GM12878 (cell line): ENCODE measurements at regions not wholly inside any gene's neighbourhood (a gene's known extent, or its start where the extent isn't known, plus 50 kb on each side); places are given as distances from the start of the nearest gene placed in this dataset.

ENCODE experiments used
- ATAC-seq: fragments of 200-7000 bp; cut with Tn5 transposase; 3 replicates; pipeline ENCODE4 v1.9.1; 2020; ENCODE audit warnings: mild to moderate bottlenecking, moderate library complexity
- BruUV-seq: library from RNA; stranded (reverse); fragments of 400-500 nt; replicated peaks from 2 replicates; lab custom pipeline; 2021; lab: Mats Ljungman, UMichigan
- CTCF ChIA-PET: fragments of 300-600 bp; sonication (Branson Sonifier 250); formaldehyde crosslinking; extraction: SDS; loops from one replicate; lab custom pipeline; 2021; ENCODE audit warnings: inconsistent platforms; lab: Yijun Ruan, JAX
- POLR2A ChIA-PET: fragments of 350-600 bp; formaldehyde crosslinking; extraction: SDS; loops from one replicate; lab custom pipeline; 2021; ENCODE audit warnings: inconsistent platforms; lab: Charles Lee
- RAD21 ChIA-PET: fragments of 300-600 bp; sonication (Branson Sonifier 250); formaldehyde crosslinking; loops from one replicate; lab custom pipeline; 2023; ENCODE audit warnings: antibody characterized with exemption; ENCODE audit not compliant: unreplicated experiment; lab: Charles Lee
- SMC1A ChIA-PET: fragments of 300-600 bp; sonication (Branson Sonifier 250); formaldehyde crosslinking; loops from one replicate; lab custom pipeline; 2023; ENCODE audit not compliant: unreplicated experiment, uncharacterized antibody; lab: Charles Lee
- DNase-seq: peaks from one replicate; pipeline ENCODE4 v3.0.0-alpha.2; 2011; ENCODE audit warnings: low read depth, low spot score
- FAIRE-seq: peaks from 3 replicates; lab custom pipeline; 2011; peaks lifted over from hg19 to GRCh38; lab: Jason Lieb, UNC
- H2AFZ ChIP-seq: 2 replicates; pipeline ENCODE4 v1.6.0; 2011; ENCODE audit warnings: low read depth, low read length, control low read depth; ENCODE audit not compliant: control insufficient read depth
- H3K27ac ChIP-seq: 2 replicates; pipeline ENCODE4 v1.5.1; 2011; ENCODE audit warnings: control low read depth; ENCODE audit not compliant: control insufficient read depth, insufficient read depth
- H3K27me3 ChIP-seq, 2 experiments: replicated peaks in 1 of 2; 2 replicates each; pipeline versions ENCODE4 v1.6.0 to v1.6.1; 2011; ENCODE audit warnings: low read length in 1 of 2; ENCODE audit not compliant: control insufficient read depth in 2 of 2, insufficient read depth in 2 of 2
- H3K36me3 ChIP-seq, 2 experiments: 2 replicates each; pipeline ENCODE4 v1.5.1; 2011; ENCODE audit warnings: low read length in 1 of 2; ENCODE audit not compliant: control insufficient read depth in 2 of 2, insufficient read depth in 2 of 2
- H3K4me1 ChIP-seq: 2 replicates; pipeline ENCODE4 v1.6.1; 2011; ENCODE audit warnings: mild to moderate bottlenecking, low read length, moderate library complexity, mixed read lengths; ENCODE audit not compliant: control insufficient read depth, insufficient read depth
- H3K4me2 ChIP-seq: 2 replicates; pipeline ENCODE4 v1.6.0; 2011; ENCODE audit warnings: control low read depth; ENCODE audit not compliant: control insufficient read depth, insufficient read depth
- H3K4me3 ChIP-seq: fragments of 200-600 bp; sonication (generic); 2 replicates; pipeline ENCODE4 v1.5.1; 2016
- H3K79me2 ChIP-seq: 2 replicates; pipeline ENCODE4 v1.6.0; 2011; ENCODE audit warnings: low read length; ENCODE audit not compliant: control insufficient read depth, insufficient read depth
- H3K9ac ChIP-seq: 2 replicates; pipeline ENCODE4 v1.8.0; 2011; ENCODE audit warnings: low read length, control low read depth, mixed read lengths; ENCODE audit not compliant: control insufficient read depth, insufficient read depth
- H3K9me3 ChIP-seq: replicated peaks from 3 replicates; pipeline ENCODE4 v1.5.1; 2011; ENCODE audit warnings: mild to moderate bottlenecking, low read length; ENCODE audit not compliant: control insufficient read depth, insufficient read depth
- H4K20me1 ChIP-seq: 2 replicates; pipeline ENCODE4 v1.6.0; 2011; ENCODE audit not compliant: control insufficient read depth, insufficient read depth
- ATF3 ChIP-seq: IDR thresholded peaks from 2 replicates; pipeline ENCODE4 v1.6.1; 2011; ENCODE audit warnings: low read depth, mild to moderate bottlenecking, low read length, moderate library complexity, borderline replicate concordance; ENCODE audit errors: extremely low read depth
- BACH1 ChIP-seq: fragments of 450-650 bp; IDR thresholded peaks from 2 replicates; pipeline ENCODE4 v1.6.1; 2017; ENCODE audit warnings: mild to moderate bottlenecking, borderline replicate concordance
- BRCA1 ChIP-seq: IDR thresholded peaks from 2 replicates; pipeline ENCODE4 v1.6.1; 2011; ENCODE audit warnings: low read depth, low read length, improper control_type of control experiment
- PAX5 ChIP-seq: IDR thresholded peaks from 2 replicates; pipeline ENCODE4 v1.6.1; 2011; ENCODE audit warnings: low read depth, low read length, borderline replicate concordance
- POLR2AphosphoS2 ChIP-seq: IDR thresholded peaks from 2 replicates; pipeline ENCODE4 v1.6.1; 2011; ENCODE audit warnings: low read depth, mild to moderate bottlenecking, low read length, improper control_type of control experiment, moderate library complexity
- RAD21 ChIP-seq: IDR thresholded peaks from 2 replicates; pipeline ENCODE4 v1.6.1; 2011; ENCODE audit warnings: mild to moderate bottlenecking, low read depth, low read length, moderate library complexity; ENCODE audit not compliant: insufficient read depth
- RELA ChIP-seq: fragments of 450-650 bp; IDR thresholded peaks from 2 replicates; pipeline ENCODE4 v1.8.0; 2014; ENCODE audit warnings: borderline replicate concordance; ENCODE audit not compliant: partially characterized antibody
- SREBF2 ChIP-seq: IDR thresholded peaks from 2 replicates; pipeline ENCODE4 v1.6.1; 2012; ENCODE audit warnings: mild to moderate bottlenecking, low read length
- ZNF217 ChIP-seq: fragments of 450-650 bp; IDR thresholded peaks from 2 replicates; pipeline ENCODE4 v1.6.1; 2017; ENCODE audit warnings: antibody characterized with exemption, mild to moderate bottlenecking
- WGBS: methylation state at CpG from one replicate; pipeline ENCODE4 v1.1.6; 2016; ENCODE audit warnings: low lambda C conversion rate; ENCODE audit not compliant: insufficient replicate concordance, insufficient coverage; ENCODE audit errors: missing lambda C conversion rate; 5-methylcytosine and 5-hydroxymethylcytosine counted together
- in situ Hi-C: fragments of 300-500 bp; cut with MboI; formaldehyde crosslinking; loops from 9 replicates; pipeline ENCODE4 v1.14.3; 2018; ENCODE audit warnings: mixed read lengths
- intact Hi-C: fragments of 100-400 bp; cut with micrococcal nuclease; formaldehyde crosslinking; loops from one replicate; pipeline ENCODE4 v1.14.2; 2022; ENCODE audit not compliant: unreplicated experiment
- TF ChIP-seq, protein P1 (sequence below): fragments of 450-650 bp; formaldehyde crosslinking; IDR thresholded peaks from 2 replicates; pipeline ENCODE4 v1.5.0; 2022; ENCODE audit warnings: mild to moderate bottlenecking, missing genetic modification characterization
- TF ChIP-seq, protein P2 (sequence below): fragments of 450-650 bp; formaldehyde crosslinking; IDR thresholded peaks from 2 replicates; pipeline ENCODE4 v1.4.0; 2022; ENCODE audit warnings: mild to moderate bottlenecking, moderate library complexity
- TF ChIP-seq, protein P3 (sequence below): fragments of 450-650 bp; IDR thresholded peaks from 2 replicates; pipeline ENCODE4 v1.6.1; 2018; ENCODE audit warnings: mild to moderate bottlenecking, low read depth, moderate library complexity; ENCODE audit not compliant: partially characterized antibody

GRCh38 chr3:96175500-96175899, 638.9 kb upstream of the EPHA6 start:
- WGBS = 32% methylated on average over 6 of the region's 6 CpGs
- no peak for TF ChIP-seq RELA
- TF ChIP-seq, protein P1, sequence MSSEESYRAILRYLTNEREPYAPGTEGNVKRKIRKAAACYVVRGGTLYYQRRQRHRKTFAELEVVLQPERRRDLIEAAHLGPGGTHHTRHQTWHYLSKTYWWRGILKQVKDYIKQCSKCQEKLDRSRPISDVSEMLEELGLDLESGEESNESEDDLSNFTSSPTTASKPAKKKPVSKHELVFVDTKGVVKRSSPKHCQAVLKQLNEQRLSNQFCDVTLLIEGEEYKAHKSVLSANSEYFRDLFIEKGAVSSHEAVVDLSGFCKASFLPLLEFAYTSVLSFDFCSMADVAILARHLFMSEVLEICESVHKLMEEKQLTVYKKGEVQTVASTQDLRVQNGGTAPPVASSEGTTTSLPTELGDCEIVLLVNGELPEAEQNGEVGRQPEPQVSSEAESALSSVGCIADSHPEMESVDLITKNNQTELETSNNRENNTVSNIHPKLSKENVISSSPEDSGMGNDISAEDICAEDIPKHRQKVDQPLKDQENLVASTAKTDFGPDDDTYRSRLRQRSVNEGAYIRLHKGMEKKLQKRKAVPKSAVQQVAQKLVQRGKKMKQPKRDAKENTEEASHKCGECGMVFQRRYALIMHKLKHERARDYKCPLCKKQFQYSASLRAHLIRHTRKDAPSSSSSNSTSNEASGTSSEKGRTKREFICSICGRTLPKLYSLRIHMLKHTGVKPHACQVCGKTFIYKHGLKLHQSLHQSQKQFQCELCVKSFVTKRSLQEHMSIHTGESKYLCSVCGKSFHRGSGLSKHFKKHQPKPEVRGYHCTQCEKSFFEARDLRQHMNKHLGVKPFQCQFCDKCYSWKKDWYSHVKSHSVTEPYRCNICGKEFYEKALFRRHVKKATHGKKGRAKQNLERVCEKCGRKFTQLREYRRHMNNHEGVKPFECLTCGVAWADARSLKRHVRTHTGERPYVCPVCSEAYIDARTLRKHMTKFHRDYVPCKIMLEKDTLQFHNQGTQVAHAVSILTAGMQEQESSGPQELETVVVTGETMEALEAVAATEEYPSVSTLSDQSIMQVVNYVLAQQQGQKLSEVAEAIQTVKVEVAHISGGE (CRISPR knock-in tag) = no peak
- TF ChIP-seq BRCA1 = no peak
- no peak for TF ChIP-seq ZNF217
- no peak for TF ChIP-seq SREBF2
- TF ChIP-seq ATF3 = no peak
- TF ChIP-seq, protein P2, sequence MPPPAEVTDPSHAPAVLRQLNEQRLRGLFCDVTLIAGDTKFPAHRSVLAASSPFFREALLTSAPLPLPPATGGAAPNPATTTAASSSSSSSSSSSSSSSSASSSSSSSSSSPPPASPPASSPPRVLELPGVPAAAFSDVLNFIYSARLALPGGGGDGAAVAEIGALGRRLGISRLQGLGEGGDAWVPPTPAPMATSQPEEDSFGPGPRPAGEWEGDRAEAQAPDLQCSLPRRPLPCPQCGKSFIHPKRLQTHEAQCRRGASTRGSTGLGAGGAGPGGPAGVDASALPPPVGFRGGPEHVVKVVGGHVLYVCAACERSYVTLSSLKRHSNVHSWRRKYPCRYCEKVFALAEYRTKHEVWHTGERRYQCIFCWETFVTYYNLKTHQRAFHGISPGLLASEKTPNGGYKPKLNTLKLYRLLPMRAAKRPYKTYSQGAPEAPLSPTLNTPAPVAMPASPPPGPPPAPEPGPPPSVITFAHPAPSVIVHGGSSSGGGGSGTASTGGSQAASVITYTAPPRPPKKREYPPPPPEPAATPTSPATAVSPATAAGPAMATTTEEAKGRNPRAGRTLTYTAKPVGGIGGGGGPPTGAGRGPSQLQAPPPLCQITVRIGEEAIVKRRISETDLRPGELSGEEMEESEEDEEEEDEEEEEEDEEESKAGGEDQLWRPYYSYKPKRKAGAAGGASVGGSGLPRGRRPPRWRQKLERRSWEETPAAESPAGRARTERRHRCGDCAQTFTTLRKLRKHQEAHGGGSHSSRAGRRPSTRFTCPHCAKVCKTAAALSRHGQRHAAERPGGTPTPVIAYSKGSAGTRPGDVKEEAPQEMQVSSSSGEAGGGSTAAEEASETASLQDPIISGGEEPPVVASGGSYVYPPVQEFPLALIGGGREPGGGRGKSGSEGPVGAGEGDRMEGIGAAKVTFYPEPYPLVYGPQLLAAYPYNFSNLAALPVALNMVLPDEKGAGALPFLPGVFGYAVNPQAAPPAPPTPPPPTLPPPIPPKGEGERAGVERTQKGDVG = no peak
- TF ChIP-seq, protein P3, sequence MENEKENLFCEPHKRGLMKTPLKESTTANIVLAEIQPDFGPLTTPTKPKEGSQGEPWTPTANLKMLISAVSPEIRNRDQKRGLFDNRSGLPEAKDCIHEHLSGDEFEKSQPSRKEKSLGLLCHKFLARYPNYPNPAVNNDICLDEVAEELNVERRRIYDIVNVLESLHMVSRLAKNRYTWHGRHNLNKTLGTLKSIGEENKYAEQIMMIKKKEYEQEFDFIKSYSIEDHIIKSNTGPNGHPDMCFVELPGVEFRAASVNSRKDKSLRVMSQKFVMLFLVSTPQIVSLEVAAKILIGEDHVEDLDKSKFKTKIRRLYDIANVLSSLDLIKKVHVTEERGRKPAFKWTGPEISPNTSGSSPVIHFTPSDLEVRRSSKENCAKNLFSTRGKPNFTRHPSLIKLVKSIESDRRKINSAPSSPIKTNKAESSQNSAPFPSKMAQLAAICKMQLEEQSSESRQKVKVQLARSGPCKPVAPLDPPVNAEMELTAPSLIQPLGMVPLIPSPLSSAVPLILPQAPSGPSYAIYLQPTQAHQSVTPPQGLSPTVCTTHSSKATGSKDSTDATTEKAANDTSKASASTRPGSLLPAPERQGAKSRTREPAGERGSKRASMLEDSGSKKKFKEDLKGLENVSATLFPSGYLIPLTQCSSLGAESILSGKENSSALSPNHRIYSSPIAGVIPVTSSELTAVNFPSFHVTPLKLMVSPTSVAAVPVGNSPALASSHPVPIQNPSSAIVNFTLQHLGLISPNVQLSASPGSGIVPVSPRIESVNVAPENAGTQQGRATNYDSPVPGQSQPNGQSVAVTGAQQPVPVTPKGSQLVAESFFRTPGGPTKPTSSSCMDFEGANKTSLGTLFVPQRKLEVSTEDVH = no peak
- TF ChIP-seq BACH1 = no peak
- TF ChIP-seq PAX5 = no peak
- TF ChIP-seq POLR2AphosphoS2 = no peak
- TF ChIP-seq RAD21 = no peak
- H4K20me1 ChIP-seq = no peaks in the 10 kb centered on the region
- intact Hi-C loops (no loop called here), in situ Hi-C loops (no loop called here)
- no peak overlapping the region for H2AFZ ChIP-seq
- DNase-seq (no peak), FAIRE-seq (no peak), ATAC-seq (no peak)
- RAD21 ChIA-PET = no interaction called here
- no TSS peak for BruUV-seq
- no peak overlapping the region for H3K9ac ChIP-seq
- POLR2A ChIA-PET = no interaction called here
- H3K36me3 ChIP-seq = no peaks in the 10 kb centered on the region
- no peak overlapping the region for H3K27ac ChIP-seq
- H3K9me3 ChIP-seq = no peaks in the 10 kb centered on the region
- no peaks in the 10 kb centered on the region for H3K79me2 ChIP-seq
- CTCF ChIA-PET = no interaction called here
- H3K4me2 ChIP-seq = no peak overlapping the region
- SMC1A ChIA-PET = interaction anchor here (1.2 kb wide), 1 partner anchor 11 kb away, joined by 3 read pairs; no protein-coding TSS in a partner anchor
- H3K4me3 ChIP-seq = no peak overlapping the region
- no peaks in the 10 kb centered on the region for H3K4me1 ChIP-seq
- no peaks in the 10 kb centered on the region for H3K27me3 ChIP-seq
